A549 (cell line): ENCODE measurements at regions not wholly inside any gene's neighbourhood (a gene's known extent, or its start where the extent isn't known, plus 50 kb on each side); places are given as distances from the start of the nearest gene placed in this dataset.
A peak's percentile ranks its signal among the peaks of the same experiment; 100 is the strongest.

Experiments
- ATAC-seq, 2 experiments: fragments of 200-7000 bp in 1 of 2; fragments of >200 bp in 1 of 2; cut with Nextera tagmentation in 1 of 2; cut with Tn5 transposase in 1 of 2; 3 replicates each; pipeline versions ENCODE4 v1.8.0 to v1.9.1; 2018 to 2020; ENCODE audit warnings: mild to moderate bottlenecking in 1 of 2, moderate library complexity in 1 of 2
- CTCF ChIA-PET: fragments of 300-600 bp; sonication (Branson Sonifier 250); formaldehyde crosslinking; extraction: SDS; loops from one replicate; lab custom pipeline; 2021; ENCODE audit warnings: antibody characterized with exemption, inconsistent platforms; lab: Yijun Ruan, JAX
- POLR2A ChIA-PET: fragments of 350-600 bp; formaldehyde crosslinking; extraction: SDS; loops from one replicate; lab custom pipeline; 2021; ENCODE audit warnings: antibody characterized with exemption, inconsistent platforms; lab: Yijun Ruan, JAX
- DNase-seq, 2 experiments: peaks; one replicate each; pipeline versions ENCODE4 v3.0.0 to v3.0.0-alpha.2; 2011 to 2016; ENCODE audit warnings: low read depth in 1 of 2, low spot score in 1 of 2
- FAIRE-seq: peaks from 2 replicates; lab custom pipeline; 2011; peaks lifted over from hg19 to GRCh38; lab: Jason Lieb, UNC
- H3K27ac ChIP-seq, 2 experiments: fragments of >200 bp; sonication (Bioruptor Twin); formaldehyde crosslinking; 3 replicates each; pipeline ENCODE4 v1.5.1; 2016 to 2017
- H3K4me1 ChIP-seq: fragments of >200 bp; sonication (Bioruptor Twin); formaldehyde crosslinking; 3 replicates; pipeline ENCODE4 v1.6.1; 2016
- H3K4me2 ChIP-seq: fragments of >200 bp; sonication (Bioruptor Twin); formaldehyde crosslinking; 3 replicates; pipeline ENCODE4 v1.6.1; 2016
- H3K4me3 ChIP-seq: fragments of >200 bp; sonication (Bioruptor Twin); formaldehyde crosslinking; 3 replicates; pipeline ENCODE4 v1.5.1; 2016
- H3K9me3 ChIP-seq: fragments of >200 bp; sonication (Bioruptor Twin); formaldehyde crosslinking; 3 replicates; pipeline ENCODE4 v1.6.1; 2016
- BCL3 ChIP-seq: fragments of >200 bp; sonication (Bioruptor Twin); formaldehyde crosslinking; IDR thresholded peaks from 3 replicates; pipeline ENCODE4 v1.6.1; 2016
- CBX2 ChIP-seq: fragments of 200-600 bp; sonication (generic); IDR thresholded peaks from 2 replicates; pipeline ENCODE4 v1.6.1; 2016; ENCODE audit warnings: low read depth, mild to moderate bottlenecking, borderline replicate concordance
- CEBPB ChIP-seq, 2 experiments: fragments of >200 bp in 1 of 2; sonication (Bioruptor Twin) in 1 of 2; formaldehyde crosslinking in 1 of 2; IDR thresholded peaks; 2 replicates each; pipeline ENCODE4 v1.6.1; 2012 to 2016
- ELK1 ChIP-seq: fragments of 150-350 bp; IDR thresholded peaks from 2 replicates; pipeline ENCODE4 v1.6.1; 2014; ENCODE audit warnings: low read depth, mild to moderate bottlenecking, low read length
- EP300 ChIP-seq, 2 experiments: fragments of >200 bp; sonication (Bioruptor Twin); formaldehyde crosslinking; IDR thresholded peaks; 2 replicates in 1 of 2; 3 replicates in 1 of 2; pipeline ENCODE4 v1.6.1; 2016 to 2017
- FOSB ChIP-seq: fragments of 250-450 bp; sonication (Bioruptor Pico); IDR thresholded peaks from 2 replicates; pipeline ENCODE4 v1.5.0; 2020; ENCODE audit warnings: mild to moderate bottlenecking, moderate library complexity
- FOSL2 ChIP-seq, 2 experiments: fragments of 450-650 bp in 1 of 2; fragments of >200 bp in 1 of 2; sonication (Bioruptor Twin) in 1 of 2; formaldehyde crosslinking; IDR thresholded peaks; 2 replicates each; pipeline versions ENCODE4 v1.5.0 to v1.6.1; 2016 to 2020; ENCODE audit warnings: mild to moderate bottlenecking in 1 of 2, moderate library complexity in 1 of 2
- FOXS1 ChIP-seq: fragments of 250-450 bp; sonication (Bioruptor Pico); IDR thresholded peaks from 2 replicates; pipeline ENCODE4 v1.5.0; 2020; ENCODE audit warnings: mild to moderate bottlenecking, moderate library complexity
- JUN ChIP-seq, 2 experiments: fragments of >200 bp; sonication (Bioruptor Twin); formaldehyde crosslinking; IDR thresholded peaks; 2 replicates in 1 of 2; 3 replicates in 1 of 2; pipeline ENCODE4 v1.6.1; 2016 to 2017
- MAFK ChIP-seq: fragments of 450-650 bp; IDR thresholded peaks from 2 replicates; pipeline ENCODE4 v1.6.1; 2014; ENCODE audit not compliant: partially characterized antibody
- MAZ ChIP-seq: fragments of 150-350 bp; IDR thresholded peaks from 2 replicates; pipeline ENCODE4 v1.6.1; 2014; ENCODE audit warnings: antibody characterized with exemption, low read depth, low read length, borderline replicate concordance
- NFE2L2 ChIP-seq: fragments of 150-350 bp; conservative IDR thresholded peaks from 2 replicates; pipeline ENCODE4 v1.6.1; 2014; ENCODE audit warnings: low read length
- NR3C1 ChIP-seq: fragments of >200 bp; sonication (Bioruptor Twin); formaldehyde crosslinking; IDR thresholded peaks from 3 replicates; pipeline ENCODE4 v1.6.1; 2017
- PBX3 ChIP-seq: IDR thresholded peaks from 2 replicates; pipeline ENCODE4 v1.6.1; 2012
- PHF8 ChIP-seq: fragments of 200-600 bp; sonication (generic); IDR thresholded peaks from 2 replicates; pipeline ENCODE4 v1.6.1; 2016; ENCODE audit warnings: low read depth, mild to moderate bottlenecking, antibody characterized with exemption, moderate library complexity, borderline replicate concordance
- POLR2A ChIP-seq: IDR thresholded peaks from 2 replicates; pipeline ENCODE4 v1.6.1; 2012; ENCODE audit warnings: mild to moderate bottlenecking, low read length
- RFX5 ChIP-seq: fragments of 450-650 bp; IDR thresholded peaks from 2 replicates; pipeline ENCODE4 v1.7.1; 2014; ENCODE audit warnings: antibody characterized with exemption, mild to moderate bottlenecking, moderate library complexity
- RNF2 ChIP-seq: fragments of 200-600 bp; sonication (generic); IDR thresholded peaks from 2 replicates; pipeline ENCODE4 v1.6.1; 2016; ENCODE audit warnings: low read depth, mild to moderate bottlenecking, antibody characterized with exemption, moderate library complexity, borderline replicate concordance
- ZNF302 ChIP-seq: fragments of 250-450 bp; sonication (Bioruptor Pico); IDR thresholded peaks from 2 replicates; pipeline ENCODE4 v1.9.0; 2021; ENCODE audit warnings: inconsistent platforms, mild to moderate bottlenecking, moderate library complexity
- ZSCAN20 ChIP-seq: fragments of 250-450 bp; sonication (Bioruptor Pico); IDR thresholded peaks from 2 replicates; pipeline ENCODE4 v1.8.0; 2022; ENCODE audit warnings: mild to moderate bottlenecking, moderate library complexity
- WGBS: methylation state at CpG from one replicate; pipeline ENCODE4 v1.1.6; 2017; ENCODE audit errors: missing lambda C conversion rate; 5-methylcytosine and 5-hydroxymethylcytosine counted together
- TF ChIP-seq, protein P1 (sequence below): IDR thresholded peaks from 2 replicates; pipeline ENCODE4 v1.6.1; 2012; ENCODE audit warnings: low read depth, borderline replicate concordance
- TF ChIP-seq, protein P2 (sequence below): fragments of 450-650 bp; IDR thresholded peaks from 2 replicates; pipeline ENCODE4 v1.6.1; 2014; ENCODE audit warnings: antibody characterized with exemption

DNA sequence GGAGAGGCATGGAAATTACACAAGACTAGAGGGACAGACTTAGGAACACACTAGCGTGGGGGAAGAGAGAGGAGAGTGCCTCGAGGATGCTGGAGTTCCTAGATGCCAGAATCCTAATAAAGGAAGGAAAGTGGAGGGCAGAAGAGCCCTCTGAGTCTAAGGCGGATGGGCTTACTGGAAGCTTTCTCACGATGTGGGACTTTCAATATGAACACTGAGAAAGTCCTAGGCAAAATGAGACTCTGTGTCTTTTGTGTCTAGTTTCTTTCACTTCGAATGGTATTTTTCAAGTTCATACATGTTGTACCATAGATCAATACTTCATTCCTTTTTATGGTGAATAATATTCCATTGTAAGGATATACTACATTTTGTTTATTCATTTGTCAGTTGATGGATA, 239.4 kb downstream of the NSG2 start:
- Histone ChIP-seq H3K4me1 (no peaks in the 10 kb centered on the region), H3K27ac (no peak overlapping the region), H3K4me2 (no peak overlapping the region), H3K4me3 (no peak overlapping the region), H3K9me3 (peaks cover 3% of the 10 kb centered on the region; the same call in 2 of the 3 replicates)
- ChIA-PET POLR2A (no interaction called here), CTCF (interaction anchor here (1.1 kb wide), 1 partner anchor 42 kb away, joined by 3 read pairs; no protein-coding TSS in a partner anchor)
- DNase-seq (no peak), FAIRE-seq (no peak), ATAC-seq (no peak)
- WGBS, result 4% methylated on average over 5 of the region's 5 CpGs
- TF ChIP-seq, protein P1, sequence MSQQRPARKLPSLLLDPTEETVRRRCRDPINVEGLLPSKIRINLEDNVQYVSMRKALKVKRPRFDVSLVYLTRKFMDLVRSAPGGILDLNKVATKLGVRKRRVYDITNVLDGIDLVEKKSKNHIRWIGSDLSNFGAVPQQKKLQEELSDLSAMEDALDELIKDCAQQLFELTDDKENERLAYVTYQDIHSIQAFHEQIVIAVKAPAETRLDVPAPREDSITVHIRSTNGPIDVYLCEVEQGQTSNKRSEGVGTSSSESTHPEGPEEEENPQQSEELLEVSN, result no peak
- TF ChIP-seq BCL3, result no peak

GRCh38 chr5:174287761-174288160, 242.3 kb downstream of the NSG2 start:
- ChIA-PET POLR2A (no interaction called here), CTCF (interaction anchor here (0.9 to 1.3 kb wide), 4 partner anchors 24 to 242 kb away, joined by 3 to 5 read pairs (median 4); partner anchors contain the start of gene NSG2)
- H3K27ac ChIP-seq, result no peak overlapping the region
- no peak for TF ChIP-seq MAFK
- TF ChIP-seq NR3C1, result no peak
- TF ChIP-seq, protein P2, sequence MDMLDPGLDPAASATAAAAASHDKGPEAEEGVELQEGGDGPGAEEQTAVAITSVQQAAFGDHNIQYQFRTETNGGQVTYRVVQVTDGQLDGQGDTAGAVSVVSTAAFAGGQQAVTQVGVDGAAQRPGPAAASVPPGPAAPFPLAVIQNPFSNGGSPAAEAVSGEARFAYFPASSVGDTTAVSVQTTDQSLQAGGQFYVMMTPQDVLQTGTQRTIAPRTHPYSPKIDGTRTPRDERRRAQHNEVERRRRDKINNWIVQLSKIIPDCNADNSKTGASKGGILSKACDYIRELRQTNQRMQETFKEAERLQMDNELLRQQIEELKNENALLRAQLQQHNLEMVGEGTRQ, result 0 out of 2 replicates have a peak, but pooled peaks have one; percentile 21
- no peak overlapping the region for H3K4me3 ChIP-seq
- peaks cover 8% of the 10 kb centered on the region; the same call in 2 of the 3 replicates for H3K9me3 ChIP-seq
- 6% methylated on average over 4 of the region's 4 CpGs for WGBS
- no peak for FAIRE-seq
- DNase-seq, result no peak
- ATAC-seq, result no peak
- H3K4me2 ChIP-seq, result no peak overlapping the region
- H3K4me1 ChIP-seq, result no peaks in the 10 kb centered on the region

DNA sequence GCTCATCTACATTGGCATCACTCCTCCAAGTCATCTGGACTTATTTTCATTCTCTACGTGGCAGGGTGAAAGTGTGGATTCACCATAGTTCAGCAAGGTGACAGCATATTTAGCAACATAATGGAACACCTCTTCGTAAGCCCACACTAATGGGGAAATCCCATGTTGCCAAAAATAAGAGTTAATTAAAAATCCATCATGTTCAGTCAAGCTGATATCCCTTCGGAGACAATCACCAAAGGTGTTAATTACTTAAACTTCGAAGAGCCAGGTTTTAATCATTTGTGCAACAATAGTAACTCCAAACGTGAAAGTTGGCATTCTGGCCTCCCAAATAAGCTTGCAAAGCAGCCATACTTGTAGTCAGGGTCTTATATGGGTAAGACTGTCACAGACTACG, 242.9 kb downstream of the NSG2 start:
- Histone ChIP-seq H3K9me3 (peaks cover 8% of the 10 kb centered on the region; the same call in 2 of the 3 replicates), H3K4me1 (no peaks in the 10 kb centered on the region), H3K27ac (no peak overlapping the region), H3K4me2 (no peak overlapping the region), H3K4me3 (no peak overlapping the region)
- ATAC-seq (no peak), FAIRE-seq (no peak), DNase-seq (no peak)
- ChIA-PET CTCF (interaction anchor here (0.6 to 1.3 kb wide), 4 partner anchors 47 to 243 kb away, joined by 3 to 5 read pairs (median 4); partner anchors contain the start of gene NSG2), POLR2A (no interaction called here)
- TF ChIP-seq PHF8 (no peak), RFX5 (no peak), POLR2A (no peak), ELK1 (no peak), MAZ (no peak), ZNF302 (CRISPR knock-in tag) (no peak), NR3C1 (no peak), FOXS1 (CRISPR knock-in tag) (no peak), RNF2 (no peak), ZSCAN20 (no peak), CEBPB (IDR thresholded peaks at IDR 0.05) (no peak), EP300 (IDR thresholded peaks at IDR 0.05) (no peak), JUN (IDR thresholded peaks at IDR 0.05) (no peak), CBX2 (no peak), BCL3 (no peak), FOSB (no peak), PBX3 (no peak), FOSL2 (IDR thresholded peaks at IDR 0.05) (no peak), FOSL2 (CRISPR knock-in tag; IDR thresholded peaks at IDR 0.05) (no peak), NFE2L2 (no peak)
- TF ChIP-seq, protein P2, result no peak
- 4% methylated on average over 6 of the region's 6 CpGs for WGBS
